SK-N-SH (cell line): ENCODE measurements at regions not wholly inside any gene's neighbourhood (a gene's known extent, or its start where the extent isn't known, plus 50 kb on each side); places are given as distances from the start of the nearest gene placed in this dataset.

Experiments
- CTCF ChIA-PET: fragments of 300-600, 350-600 bp; formaldehyde crosslinking; extraction: SDS; loops from one replicate; lab custom pipeline; 2021; lab: Yijun Ruan, JAX
- POLR2A ChIA-PET: fragments of 350-600 bp; sonication (Branson Sonifier 250); formaldehyde crosslinking; extraction: SDS; loops from one replicate; lab custom pipeline; 2020; ENCODE audit warnings: antibody characterized with exemption, inconsistent platforms; lab: Yijun Ruan, JAX
- DNase-seq: peaks from one replicate; pipeline ENCODE4 v3.0.0; 2012
- H2AFZ ChIP-seq: fragments of 200-600 bp; sonication (generic); 2 replicates; pipeline ENCODE4 v1.8.1; 2016; ENCODE audit warnings: antibody characterized with exemption, mild to moderate bottlenecking, low read depth
- H3F3A ChIP-seq: fragments of 200-600 bp; sonication (generic); replicated peaks from 2 replicates; pipeline ENCODE3; 2016; ENCODE audit warnings: antibody characterized with exemption, mild to moderate bottlenecking; ENCODE audit not compliant: insufficient read depth
- H3K27ac ChIP-seq, 2 experiments: fragments of 200-500 bp in 1 of 2; fragments of 200-600 bp in 1 of 2; sonication (Bioruptor generic) in 1 of 2; sonication (generic), shearing (Covaris generic) in 1 of 2; 2 replicates each; pipeline versions ENCODE4 v1.5.1 to v1.6.1; 2014 to 2016; ENCODE audit warnings: low read depth in 2 of 2, inconsistent platforms in 1 of 2, low read length in 1 of 2, mild to moderate bottlenecking in 1 of 2, mixed read lengths in 1 of 2
- H3K27me3 ChIP-seq: fragments of 200-600 bp; sonication (generic), shearing (Covaris generic); 2 replicates; pipeline ENCODE4 v1.6.1; 2016; ENCODE audit warnings: mixed run types; ENCODE audit not compliant: insufficient read depth
- H3K36me3 ChIP-seq, 2 experiments: fragments of 200-500 bp in 1 of 2; fragments of 200-600 bp in 1 of 2; sonication (Bioruptor generic) in 1 of 2; sonication (generic) in 1 of 2; replicated peaks in 1 of 2; 2 replicates each; pipeline versions ENCODE3 to v1.5.1; 2014 to 2016; ENCODE audit warnings: low read length in 1 of 2, mild to moderate bottlenecking in 1 of 2; ENCODE audit not compliant: insufficient read depth in 2 of 2, control insufficient read depth in 1 of 2
- H3K4me1 ChIP-seq, 2 experiments: fragments of 200-500 bp in 1 of 2; fragments of 200-600 bp in 1 of 2; sonication (Bioruptor generic) in 1 of 2; sonication (generic), shearing (Covaris generic) in 1 of 2; 2 replicates each; pipeline versions ENCODE4 v1.5.1 to v1.6.1; 2014 to 2016; ENCODE audit warnings: low read depth in 1 of 2, low read length in 1 of 2, mixed run types in 1 of 2; ENCODE audit not compliant: insufficient read depth in 2 of 2, control insufficient read depth in 1 of 2
- H3K4me2 ChIP-seq: fragments of 200-600 bp; sonication (generic), shearing (Covaris generic); 2 replicates; pipeline ENCODE4 v1.6.1; 2017; ENCODE audit warnings: mixed run types
- H3K4me3 ChIP-seq, 2 experiments: fragments of 200-500 bp in 1 of 2; fragments of 200-600 bp in 1 of 2; sonication (Bioruptor generic) in 1 of 2; sonication (generic), shearing (Covaris generic) in 1 of 2; 2 replicates each; pipeline versions ENCODE4 v1.5.1 to v1.8.1; 2014 to 2016; ENCODE audit warnings: low read depth in 2 of 2, inconsistent platforms in 1 of 2, low read length in 1 of 2, mild to moderate bottlenecking in 1 of 2, mixed read lengths in 1 of 2, moderate library complexity in 1 of 2
- H3K79me2 ChIP-seq: fragments of 200-600 bp; sonication (generic); 2 replicates; pipeline ENCODE4 v1.8.1; 2017; ENCODE audit warnings: mild to moderate bottlenecking; ENCODE audit not compliant: insufficient read depth
- H3K9ac ChIP-seq: fragments of 200-600 bp; sonication (generic); 2 replicates; pipeline ENCODE4 v1.6.1; 2017; ENCODE audit warnings: mixed run types
- H3K9me2 ChIP-seq: fragments of 200-600 bp; sonication (generic); 2 replicates; pipeline ENCODE4 v1.6.1; 2017; ENCODE audit warnings: mixed run types
- H3K9me3 ChIP-seq: fragments of 200-600 bp; sonication (generic); 2 replicates; pipeline ENCODE4 v1.6.1; 2017; ENCODE audit warnings: mixed run types, mild to moderate bottlenecking, moderate library complexity
- H4K20me1 ChIP-seq: fragments of 200-600 bp; sonication (generic); 2 replicates; pipeline ENCODE4 v1.6.1; 2017; ENCODE audit warnings: mild to moderate bottlenecking, mixed run types; ENCODE audit not compliant: insufficient read depth
- CTCF ChIP-seq: fragments of 200-600 bp; sonication (generic); IDR thresholded peaks from 2 replicates; pipeline ENCODE4 v1.6.1; 2017; ENCODE audit warnings: antibody characterized with exemption, mild to moderate bottlenecking, moderate library complexity
- ELF1 ChIP-seq: IDR thresholded peaks from 2 replicates; pipeline ENCODE4 v1.4.0; 2012
- FOXJ3 ChIP-seq: sonication (generic); formaldehyde crosslinking; IDR thresholded peaks from 2 replicates; pipeline ENCODE4 v1.5.1; 2020; ENCODE audit warnings: mild to moderate bottlenecking, missing genetic modification reagents
- IRF3 ChIP-seq: fragments of 150-350 bp; IDR thresholded peaks from 2 replicates; pipeline ENCODE4 v1.6.1; 2016; ENCODE audit warnings: mild to moderate bottlenecking, low read depth, low read length
- JUND ChIP-seq: IDR thresholded peaks from 2 replicates; pipeline ENCODE4 v1.4.0; 2012
- MEF2A ChIP-seq: IDR thresholded peaks from 2 replicates; pipeline ENCODE4 v1.4.0; 2012; ENCODE audit warnings: low read depth, borderline replicate concordance
- MXI1 ChIP-seq: IDR thresholded peaks from 2 replicates; pipeline ENCODE4 v1.6.1; 2012; ENCODE audit warnings: mild to moderate bottlenecking, low read depth, low read length, improper control_type of control experiment
- NFIC ChIP-seq: IDR thresholded peaks from 2 replicates; pipeline ENCODE4 v1.4.0; 2012; ENCODE audit warnings: borderline replicate concordance
- NRF1 ChIP-seq: IDR thresholded peaks from 2 replicates; pipeline ENCODE4 v1.6.1; 2012; ENCODE audit warnings: low read depth, mild to moderate bottlenecking, low read length
- RAD21 ChIP-seq: IDR thresholded peaks from 2 replicates; pipeline ENCODE4 v1.6.1; 2012; ENCODE audit warnings: mild to moderate bottlenecking, low read length
- RFX5 ChIP-seq: IDR thresholded peaks from 2 replicates; pipeline ENCODE4 v1.6.1; 2012; ENCODE audit warnings: mild to moderate bottlenecking, improper control_type of control experiment, low read length
- RXRA ChIP-seq: IDR thresholded peaks from 2 replicates; pipeline ENCODE4 v1.4.0; 2012; ENCODE audit warnings: low read depth, mild to moderate bottlenecking, borderline replicate concordance
- USF1 ChIP-seq: IDR thresholded peaks from 2 replicates; pipeline ENCODE4 v1.4.0; 2012; ENCODE audit warnings: low read depth, borderline replicate concordance
- ZBTB33 ChIP-seq: IDR thresholded peaks from 2 replicates; pipeline ENCODE4 v1.4.0; 2012; ENCODE audit warnings: low read depth, borderline replicate concordance
- WGBS: methylation state at CpG from one replicate; pipeline ENCODE4 v1.1.6; 2017; ENCODE audit warnings: low lambda C conversion rate; 5-methylcytosine and 5-hydroxymethylcytosine counted together

GRCh38 chr18:73458186-73458964, 590.6 kb upstream of the NETO1 start (continued):
- TF ChIP-seq CTCF: no peak
- no peak for TF ChIP-seq RXRA
- no peak for TF ChIP-seq MXI1
- no peak for TF ChIP-seq NFIC
- TF ChIP-seq IRF3: no peak

GRCh38 chr18:73456643-73457042, 588.9 kb upstream of the NETO1 start:
- no peaks in the 10 kb centered on the region for H4K20me1 ChIP-seq
- H3K4me2 ChIP-seq: no peak overlapping the region
- H2AFZ ChIP-seq: no peak overlapping the region
- no peaks in the 10 kb centered on the region; the same call in 1 of the 2 replicates for H3K27me3 ChIP-seq
- 14% methylated on average over 3 of the region's 3 CpGs for WGBS
- H3K36me3 ChIP-seq: no peaks in the 10 kb centered on the region
- H3K9me3 ChIP-seq: no peaks in the 10 kb centered on the region
- no peak for DNase-seq
- no peaks in the 10 kb centered on the region for H3K9me2 ChIP-seq
- no peaks in the 10 kb centered on the region for H3F3A ChIP-seq
- H3K79me2 ChIP-seq: no peaks in the 10 kb centered on the region
- POLR2A ChIA-PET: no interaction called here
- no peak overlapping the region for H3K27ac ChIP-seq
- CTCF ChIA-PET: no interaction called here
- no peaks in the 10 kb centered on the region; a peak in 1 of 4 replicates for H3K4me1 ChIP-seq
- no peak for TF ChIP-seq ELF1
- no peak for TF ChIP-seq USF1
- no peak for TF ChIP-seq MXI1
- TF ChIP-seq RAD21: no peak
- TF ChIP-seq FOXJ3: no peak
- no peak for TF ChIP-seq NRF1
- no peak for TF ChIP-seq MEF2A
- no peak for TF ChIP-seq ZBTB33
- no peak for TF ChIP-seq RFX5
- TF ChIP-seq JUND: no peak
- no peak overlapping the region for H3K4me3 ChIP-seq
- no peak overlapping the region for H3K9ac ChIP-seq
